GM18873 (cell line): ENCODE measurements at regions not wholly inside any gene's neighbourhood (a gene's known extent, or its start where the extent isn't known, plus 50 kb on each side); places are given as distances from the start of the nearest gene placed in this dataset.

ENCODE experiments used
- ATAC-seq: cut with Tn5 transposase; IDR thresholded peaks from one replicate; pipeline ENCODE4 v1.9.1; 2021; ENCODE audit warnings: mild to moderate bottlenecking, moderate library complexity, moderate number of reproducible peaks; ENCODE audit not compliant: unreplicated experiment, low FRiP score

- no peak for ATAC-seq
Observed at GRCh38 chr2:19810637-19811036, 91.1 kb downstream of the TTC32 start.

GRCh38 chr2:19810148-19810547, 91.6 kb downstream of the TTC32 start:
- ATAC-seq, result no peak

DNA sequence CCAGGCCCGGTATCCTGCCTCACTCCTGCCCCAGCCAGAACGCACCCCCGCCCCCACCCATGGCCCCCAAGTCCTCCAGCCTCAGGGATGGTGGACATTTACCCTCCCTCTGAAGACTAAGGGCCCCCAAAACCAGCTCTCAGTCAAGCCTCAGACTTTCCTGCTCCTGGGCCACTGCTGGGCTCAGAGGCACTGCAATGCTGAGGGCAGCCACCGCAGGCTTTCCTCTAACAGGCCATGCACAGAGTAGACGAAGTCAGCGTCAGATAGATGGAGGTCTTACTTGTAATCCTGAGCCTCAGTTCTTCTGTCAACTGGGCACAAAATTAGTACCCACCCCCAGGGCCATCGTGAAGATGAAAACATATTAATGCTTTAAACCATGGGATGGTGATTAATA, 92.6 kb downstream of the TTC32 start:
- no peak for ATAC-seq

- ATAC-seq, result no peak
Observed at GRCh38 chr2:19807866-19808265, 93.9 kb downstream of the TTC32 start.

GRCh38 chr2:19807346-19807745, 94.4 kb downstream of the TTC32 start:
- no peak for ATAC-seq

DNA sequence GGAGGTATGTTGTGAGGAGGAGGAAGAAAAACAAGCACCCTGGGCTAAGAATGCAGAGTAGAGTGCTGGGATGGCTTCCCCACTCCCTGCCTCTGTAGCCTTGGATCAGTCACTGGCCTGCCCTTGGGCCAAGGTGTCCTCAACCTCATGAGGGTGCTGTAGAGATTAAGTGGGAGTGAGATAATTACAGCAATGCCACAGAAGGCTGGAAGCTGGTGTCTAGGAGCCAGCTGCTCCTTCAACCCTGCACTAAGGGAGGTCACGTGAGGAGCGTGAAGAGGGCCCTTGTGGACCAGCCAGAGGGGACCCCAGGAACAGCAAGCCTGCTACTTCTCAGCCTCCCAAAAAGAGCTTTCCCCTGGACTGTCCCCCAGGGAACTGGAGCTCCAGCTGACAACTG, 95.2 kb downstream of the TTC32 start:
- no peak for ATAC-seq

- ATAC-seq, result no peak
Observed at GRCh38 chr2:19806131-19806530, 95.7 kb downstream of the TTC32 start.

DNA sequence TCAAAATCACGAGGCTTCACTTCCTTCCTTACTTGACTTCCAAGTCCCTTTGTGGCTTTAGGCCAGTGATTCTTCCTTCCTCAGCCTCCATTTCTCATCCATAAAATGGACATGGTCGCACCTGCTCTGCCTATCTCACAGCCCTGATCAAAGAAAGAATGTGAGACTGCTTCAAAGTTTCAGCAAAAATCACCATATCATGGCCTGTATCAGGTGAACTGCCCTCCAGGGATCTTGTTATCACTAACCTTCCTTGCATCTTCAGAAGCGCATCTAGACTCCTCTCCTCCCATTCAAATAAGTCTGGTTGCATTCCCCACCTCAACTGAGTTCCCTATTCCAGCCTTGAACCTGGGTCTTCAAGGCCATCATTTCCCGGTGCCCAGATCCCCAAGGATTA, 96.5 kb downstream of the TTC32 start:
- ATAC-seq, result no peak

- ATAC-seq, result no peak
Observed at GRCh38 chr2:19804639-19805260, 97.0 kb downstream of the TTC32 start.

- no peak for ATAC-seq
Observed at GRCh38 chr2:19802086-19802841, 99.5 kb downstream of the TTC32 start.

DNA sequence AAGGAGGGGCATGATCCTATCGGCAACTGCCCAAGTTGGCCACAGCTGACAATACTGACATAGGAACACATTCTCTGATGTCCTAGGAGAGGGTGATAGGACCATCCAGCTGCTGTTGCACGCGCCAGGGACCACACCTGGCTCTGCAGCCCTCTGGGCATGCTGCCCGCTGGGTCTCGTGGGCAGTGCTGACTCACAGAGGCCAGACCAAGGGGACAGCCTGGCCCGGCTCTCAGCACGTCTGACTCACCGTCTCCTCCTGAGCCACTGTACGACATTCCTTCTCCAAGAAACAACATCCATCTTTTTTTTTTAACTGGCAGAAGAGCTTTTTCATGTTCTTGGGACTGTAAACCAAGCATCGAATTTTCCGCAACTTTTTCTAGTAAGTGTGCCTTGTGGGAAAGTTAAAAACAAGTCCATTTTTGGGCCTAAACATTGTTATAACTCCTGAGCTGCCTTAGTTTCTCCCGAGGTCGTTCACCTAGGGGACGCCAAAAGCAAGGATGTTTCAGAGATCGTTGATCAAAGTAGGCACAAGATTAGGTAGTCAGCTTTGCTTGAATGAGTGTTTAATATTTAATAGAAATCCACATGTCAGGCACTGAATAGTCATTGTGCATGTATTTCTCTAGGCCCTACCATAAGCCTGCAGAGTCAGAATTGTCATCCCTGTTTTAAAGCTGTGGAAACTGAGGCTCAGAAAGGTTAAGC, 100.3 kb downstream of the TTC32 start:
- no peak for ATAC-seq

- ATAC-seq, result no peak
Observed at GRCh38 chr2:19800796-19801195, 101.0 kb downstream of the TTC32 start.

DNA sequence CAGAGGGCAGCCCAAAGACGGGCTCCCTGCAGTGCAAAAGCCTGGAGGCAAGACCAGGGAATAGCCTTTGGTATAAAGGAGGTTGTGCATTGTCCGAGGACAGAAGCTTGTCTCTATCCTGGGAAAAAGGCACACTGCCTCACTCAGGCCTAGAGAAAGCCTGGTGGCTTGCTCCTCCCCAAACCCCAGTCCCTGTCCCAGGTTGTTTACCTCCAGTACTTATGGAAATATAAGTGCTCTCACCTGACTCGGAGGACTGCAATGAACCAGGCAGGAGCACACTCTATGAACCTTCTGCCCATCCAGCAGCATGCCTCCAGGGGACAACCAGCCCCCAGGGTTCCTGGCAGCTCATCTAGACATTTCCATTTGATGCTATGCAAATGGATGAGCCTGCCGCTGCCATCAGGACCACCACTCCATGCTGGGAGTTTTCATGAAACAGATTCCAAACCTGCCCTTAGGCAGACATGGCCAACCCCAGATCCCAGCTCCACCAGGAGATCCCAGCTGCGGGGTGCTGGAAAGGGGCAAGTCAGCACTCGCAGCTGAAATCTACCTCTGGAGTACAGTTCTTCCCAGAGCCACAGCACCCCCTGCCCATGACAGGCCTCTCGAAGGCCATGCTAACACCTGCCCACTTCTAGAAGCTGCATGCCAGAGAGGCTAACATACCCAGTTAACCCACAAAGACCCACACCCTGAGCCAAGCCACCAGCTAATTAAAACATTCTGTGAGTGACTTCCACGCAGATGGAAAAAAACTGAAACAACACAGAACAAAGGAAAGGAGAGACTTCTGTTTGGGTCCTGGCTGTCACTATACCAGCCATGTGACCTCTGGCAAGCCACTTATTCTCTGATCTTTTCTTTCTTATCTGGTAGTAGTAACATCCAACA, 101.7 kb downstream of the TTC32 start:
- no peak for ATAC-seq

DNA sequence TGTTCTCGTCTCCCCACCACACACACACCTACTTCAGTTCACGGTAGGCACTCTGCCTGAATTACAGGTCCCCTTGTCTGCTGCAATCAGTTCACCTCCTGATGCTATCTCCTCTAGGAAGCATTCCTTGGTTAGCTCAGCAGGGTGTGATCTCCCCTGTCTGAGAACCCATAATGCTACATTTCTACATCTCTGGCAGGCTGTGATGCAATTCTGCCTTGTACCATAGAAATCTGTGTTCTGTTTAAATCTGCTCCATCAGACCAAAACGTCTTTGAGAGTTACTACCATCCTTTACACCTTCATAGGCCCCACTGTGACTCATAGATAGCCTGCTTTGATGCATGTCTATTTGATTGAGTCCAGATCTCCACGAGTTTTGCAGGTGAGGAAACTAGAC, 103.9 kb downstream of the TTC32 start:
- no peak for ATAC-seq

GRCh38 chr2:19797243-19797810, 104.5 kb downstream of the TTC32 start:
- no peak for ATAC-seq

DNA sequence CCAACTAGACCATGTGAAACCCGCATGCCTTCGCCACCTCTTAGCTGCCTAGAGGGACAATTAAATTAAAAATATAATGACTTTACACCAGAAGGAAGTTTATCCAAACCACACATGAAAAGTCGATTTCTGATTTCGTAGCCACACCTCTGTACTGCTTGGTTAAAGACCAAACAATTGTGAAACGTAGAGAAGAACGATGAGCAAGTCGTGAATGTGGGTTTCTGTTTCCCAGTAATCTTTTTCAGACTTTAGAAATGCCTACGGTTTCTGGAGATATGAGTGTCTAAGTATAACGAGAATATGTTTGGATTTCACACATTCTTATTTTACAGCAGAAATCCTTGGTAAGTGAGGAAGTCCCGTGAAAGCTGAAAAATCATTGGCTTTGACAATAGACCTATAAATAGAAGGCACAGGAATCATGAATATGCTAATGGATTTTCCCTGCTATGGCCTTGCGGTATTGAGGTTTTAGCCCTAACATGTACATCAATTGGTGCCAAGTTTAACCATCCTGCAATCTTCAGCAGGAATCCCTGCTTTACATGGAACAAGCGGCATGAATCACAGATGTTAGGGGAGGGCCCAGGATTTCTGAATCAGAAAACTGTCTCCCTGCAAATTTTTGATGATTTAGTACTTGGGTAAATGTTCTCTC, 105.6 kb downstream of the TTC32 start:
- ATAC-seq, result no peak

DNA sequence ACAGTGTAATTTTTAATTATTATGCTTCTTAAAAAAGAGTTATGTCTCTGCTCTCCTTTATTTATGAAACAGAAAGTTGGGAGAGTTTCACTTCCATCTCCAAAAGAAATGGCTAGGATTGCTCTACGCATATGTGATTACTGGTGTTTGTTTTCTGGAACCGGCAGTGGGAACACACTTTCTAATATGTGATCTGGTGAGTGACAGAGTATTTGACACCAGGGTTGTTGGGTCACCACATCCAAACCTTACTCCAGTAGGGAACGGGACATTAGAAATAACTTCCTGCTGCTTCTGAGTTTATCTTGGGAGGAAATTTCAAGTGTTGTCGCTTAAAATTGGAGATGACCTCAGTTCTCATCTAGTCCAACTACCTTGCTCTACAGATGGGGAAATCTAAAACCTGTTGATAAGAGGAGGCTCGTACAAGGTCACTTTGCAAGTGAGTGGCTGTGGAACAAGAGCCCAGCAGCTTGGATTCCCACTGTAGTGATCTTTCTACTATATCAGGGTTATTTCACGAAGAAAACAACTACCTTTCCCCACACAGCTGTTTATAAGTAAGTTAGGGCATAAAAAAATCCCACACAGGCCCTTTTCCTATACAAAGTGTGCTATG, 108.5 kb downstream of the TTC32 start:
- ATAC-seq, result no peak

- no peak for ATAC-seq
Observed at GRCh38 chr2:19790291-19790690, 111.5 kb downstream of the TTC32 start.

GRCh38 chr2:19787134-19787533, 114.6 kb downstream of the TTC32 start:
- ATAC-seq, result no peak
